CD14-positive monocyte (primary cell): ENCODE measurements at regions not wholly inside any gene's neighbourhood (a gene's known extent, or its start where the extent isn't known, plus 50 kb on each side); places are given as distances from the start of the nearest gene placed in this dataset.

ENCODE experiments used
- DNase-seq, 3 donors: peaks; one replicate each; pipeline ENCODE4 v3.0.0-alpha.2; 2011 to 2022
- H2AFZ ChIP-seq: 2 replicates; pipeline ENCODE4 v1.6.0; 2012; ENCODE audit warnings: mild to moderate bottlenecking, low read depth, low read length, inconsistent platforms; ENCODE audit not compliant: insufficient read depth, poor library complexity, severe bottlenecking
- H3K27ac ChIP-seq, 2 donors: 1 replicate in 1 of 2; 2 replicates in 1 of 2; pipeline ENCODE4 v1.5.1; 2012 to 2013; ENCODE audit warnings: low read length in 2 of 2, control low read depth in 1 of 2, inconsistent platforms in 1 of 2, low read depth in 1 of 2, mild to moderate bottlenecking in 1 of 2
- H3K27me3 ChIP-seq, 2 donors: one replicate each; pipeline versions ENCODE4 v1.6.0 to v1.6.1; 2011 to 2013; ENCODE audit warnings: low read length in 2 of 2; ENCODE audit not compliant: control insufficient read depth in 2 of 2, insufficient read depth in 2 of 2
- H3K36me3 ChIP-seq, 2 donors: replicated peaks in 1 of 2; 1 replicate in 1 of 2; 2 replicates in 1 of 2; pipeline versions ENCODE4 v1.5.1 to v1.6.1; 2012 to 2013; ENCODE audit warnings: low read length in 2 of 2, control low read depth in 1 of 2, inconsistent platforms in 1 of 2, mild to moderate bottlenecking in 1 of 2; ENCODE audit not compliant: insufficient read depth in 2 of 2, control insufficient read depth in 1 of 2
- H3K4me1 ChIP-seq, 2 donors: 1 replicate in 1 of 2; 2 replicates in 1 of 2; pipeline versions ENCODE4 v1.5.1 to v1.6.1; 2012 to 2013; ENCODE audit warnings: low read length in 2 of 2, control low read depth in 1 of 2, inconsistent platforms in 1 of 2, mild to moderate bottlenecking in 1 of 2, moderate library complexity in 1 of 2; ENCODE audit not compliant: insufficient read depth in 2 of 2, control insufficient read depth in 1 of 2
- H3K4me2 ChIP-seq: replicated peaks from 2 replicates; pipeline ENCODE3; 2012; ENCODE audit warnings: low read length, moderate library complexity, mild to moderate bottlenecking; ENCODE audit not compliant: poor library complexity, severe bottlenecking; ENCODE audit errors: extremely low read depth
- H3K4me3 ChIP-seq, 3 experiments: fragments of 200-600 bp in 1 of 3; sonication (generic) in 1 of 3; replicated peaks in 1 of 3; 1 replicate in 2 of 3; 2 replicates in 1 of 3; pipeline ENCODE4 v1.5.1; 2011 to 2013; ENCODE audit warnings: low read length in 3 of 3, mild to moderate bottlenecking in 3 of 3, control low read depth in 2 of 3, low read depth in 2 of 3, inconsistent platforms in 1 of 3, moderate library complexity in 1 of 3
- H3K79me2 ChIP-seq: 2 replicates; pipeline ENCODE4 v1.6.0; 2012; ENCODE audit warnings: mild to moderate bottlenecking, control low read depth, inconsistent platforms, low read length, moderate library complexity; ENCODE audit not compliant: insufficient read depth
- H3K9ac ChIP-seq: 2 replicates; pipeline ENCODE4 v1.6.0; 2017; ENCODE audit warnings: low read length, mild to moderate bottlenecking; ENCODE audit not compliant: insufficient read depth, poor library complexity, severe bottlenecking
- H3K9me3 ChIP-seq, 2 donors: replicated peaks in 1 of 2; 1 replicate in 1 of 2; 2 replicates in 1 of 2; pipeline versions ENCODE4 v1.5.1 to v1.6.1; 2012 to 2013; ENCODE audit warnings: low read length in 2 of 2, control low read depth in 1 of 2; ENCODE audit not compliant: control insufficient read depth in 1 of 2, insufficient read depth in 1 of 2
- H4K20me1 ChIP-seq: 2 replicates; pipeline ENCODE4 v1.6.0; 2012; ENCODE audit warnings: mild to moderate bottlenecking, low read length, control low read depth, moderate library complexity; ENCODE audit not compliant: insufficient read depth
- H3K27ac Mint-ChIP-seq, 7 donors: one replicate each; pipeline ENCODE4 v1.8.0; 2020; ENCODE audit warnings: mild to moderate bottlenecking in 7 of 7, mixed read lengths in 7 of 7, moderate library complexity in 6 of 7, inconsistent platforms in 2 of 7
- H3K27me3 Mint-ChIP-seq, 3 donors: one replicate each; pipeline ENCODE4 v1.8.0; 2021 to 2022; ENCODE audit warnings: low read depth in 3 of 3, mild to moderate bottlenecking in 3 of 3, mixed read lengths in 3 of 3, moderate library complexity in 3 of 3, inconsistent platforms in 1 of 3
- H3K36me3 Mint-ChIP-seq, 2 donors: one replicate each; pipeline ENCODE4 v1.8.0; 2020; ENCODE audit warnings: mixed read lengths in 2 of 2, inconsistent platforms in 1 of 2, mild to moderate bottlenecking in 1 of 2
- H3K4me1 Mint-ChIP-seq: one replicate; pipeline ENCODE4 v1.8.0; 2020; ENCODE audit warnings: mild to moderate bottlenecking, mixed read lengths
- H3K4me3 Mint-ChIP-seq, 2 donors: one replicate each; pipeline ENCODE4 v1.8.0; 2020; ENCODE audit warnings: mild to moderate bottlenecking in 2 of 2, mixed read lengths in 2 of 2, moderate library complexity in 1 of 2
- H3K9me3 Mint-ChIP-seq, 7 donors: one replicate each; pipeline ENCODE4 v1.8.0; 2020 to 2022; ENCODE audit warnings: mixed read lengths in 7 of 7, mild to moderate bottlenecking in 6 of 7, moderate library complexity in 6 of 7, inconsistent platforms in 2 of 7
- CTCF ChIP-seq: fragments of 200-600 bp; IDR thresholded peaks from one replicate; pipeline ENCODE4 v1.8.0; 2022; ENCODE audit warnings: antibody characterized with exemption, mild to moderate bottlenecking
- WGBS: methylation state at CpG from one replicate; pipeline ENCODE4 v1.1.5; 2013; ENCODE audit warnings: missing lambda C conversion rate; ENCODE audit not compliant: insufficient coverage; 5-methylcytosine and 5-hydroxymethylcytosine counted together
- intact Hi-C, 2 donors: fragments of 100-400 bp; cut with micrococcal nuclease; formaldehyde crosslinking; loops; one replicate each; pipeline versions ENCODE4 v1.15.0 to v1.15.1; 2023

GRCh38 chr22:34067031-34067430 lies 146.8 kb upstream of the LARGE1 start:
- no peak overlapping the region for H2AFZ ChIP-seq
- H3K4me1 ChIP-seq: no peaks in the 10 kb centered on the region
- Mint-ChIP-seq H3K27me3 (peaks cover 0 to 1% (median 0%) of the 10 kb centered on the region in 3 donors), H3K36me3 (no peaks in the 10 kb centered on the region), H3K4me1 (no peaks in the 10 kb centered on the region), H3K9me3 (peaks cover 2 to 13% (median 11%) of the 10 kb centered on the region in 7 donors), H3K4me3 (no peak overlapping the region), H3K27ac (no peak overlapping the region)
- H3K36me3 ChIP-seq: no peaks in the 10 kb centered on the region
- no peak overlapping the region for H3K4me2 ChIP-seq
- H3K4me3 ChIP-seq: no peak overlapping the region
- no peak for TF ChIP-seq CTCF
- peaks cover 3 to 9% of the 10 kb centered on the region in 2 donors for H3K9me3 ChIP-seq
- intact Hi-C loops: no loop called here
- DNase-seq: no peak
- H3K27me3 ChIP-seq: no peaks in the 10 kb centered on the region
- H3K9ac ChIP-seq: no peak overlapping the region
- 93% methylated on average over 5 of the region's 7 CpGs for WGBS
- H4K20me1 ChIP-seq: no peaks in the 10 kb centered on the region
- H3K79me2 ChIP-seq: no peaks in the 10 kb centered on the region
- H3K27ac ChIP-seq: no peak overlapping the region

GRCh38 chr22:34068001-34068400 lies 147.7 kb upstream of the LARGE1 start:
- H3K9ac ChIP-seq: no peak overlapping the region
- H3K4me2 ChIP-seq: no peak overlapping the region
- H3K9me3 ChIP-seq: peaks cover 3 to 9% of the 10 kb centered on the region in 2 donors
- no peak overlapping the region for H3K4me3 Mint-ChIP-seq
- DNase-seq: no peak
- no peak overlapping the region for H3K27ac Mint-ChIP-seq
- H3K4me3 ChIP-seq: no peak overlapping the region
- no peaks in the 10 kb centered on the region for H3K36me3 ChIP-seq
- no peak overlapping the region for H2AFZ ChIP-seq
- H3K4me1 ChIP-seq: no peaks in the 10 kb centered on the region
- H3K27me3 ChIP-seq: no peaks in the 10 kb centered on the region
- no peak for TF ChIP-seq CTCF
- no peaks in the 10 kb centered on the region for H4K20me1 ChIP-seq
- no peaks in the 10 kb centered on the region for H3K4me1 Mint-ChIP-seq
- peaks cover 0 to 1% (median 0%) of the 10 kb centered on the region in 3 donors for H3K27me3 Mint-ChIP-seq
- WGBS: no CpG with 5 or more reads among the region's 2 CpGs
- intact Hi-C loops: no loop called here
- peaks cover 0 to 16% (median 10%) of the 10 kb centered on the region in 7 donors for H3K9me3 Mint-ChIP-seq
- no peak overlapping the region for H3K27ac ChIP-seq
- H3K79me2 ChIP-seq: no peaks in the 10 kb centered on the region
- H3K36me3 Mint-ChIP-seq: no peaks in the 10 kb centered on the region
